Subcutaneous abdominal adipose tissue (tissue), 5 donors: ENCODE measurements at regions not wholly inside any gene's neighbourhood (a gene's known extent, or its start where the extent isn't known, plus 50 kb on each side); places are given as distances from the start of the nearest gene placed in this dataset.

Source experiments
- H3K27ac ChIP-seq: one replicate; pipeline ENCODE4 v1.7.0; 2013; ENCODE audit warnings: low read depth, mild to moderate bottlenecking, inconsistent platforms, low read length, moderate library complexity
- H3K27me3 ChIP-seq, 5 donors: one replicate each; pipeline ENCODE4 v1.7.0; 2013; ENCODE audit warnings: low read length in 5 of 5, inconsistent platforms in 1 of 5; ENCODE audit not compliant: control insufficient read depth in 5 of 5, insufficient read depth in 4 of 5
- H3K36me3 ChIP-seq, 5 donors: one replicate each; pipeline ENCODE4 v1.7.0; 2013; ENCODE audit warnings: low read length in 5 of 5; ENCODE audit not compliant: control insufficient read depth in 5 of 5, insufficient read depth in 5 of 5
- H3K4me1 ChIP-seq, 5 donors: one replicate each; pipeline ENCODE4 v1.7.0; 2013; ENCODE audit warnings: low read length in 5 of 5, mild to moderate bottlenecking in 3 of 5, moderate library complexity in 1 of 5; ENCODE audit not compliant: control insufficient read depth in 5 of 5, insufficient read depth in 5 of 5
- H3K4me3 ChIP-seq, 5 donors: one replicate each; pipeline ENCODE4 v1.7.0; 2013; ENCODE audit warnings: low read length in 5 of 5, low read depth in 1 of 5
- H3K9ac ChIP-seq, 5 donors: one replicate each; pipeline ENCODE4 v1.7.0; 2013; ENCODE audit warnings: low read length in 5 of 5, mild to moderate bottlenecking in 4 of 5, moderate library complexity in 3 of 5
- H3K9me3 ChIP-seq, 5 donors: one replicate each; pipeline ENCODE4 v1.7.0; 2013; ENCODE audit warnings: low read length in 5 of 5; ENCODE audit not compliant: control insufficient read depth in 5 of 5
- donor health status: healthy.
- donor health status: healthy.
- donor health status: healthy.
- donor health status: healthy.
- donor health status: healthy.

DNA sequence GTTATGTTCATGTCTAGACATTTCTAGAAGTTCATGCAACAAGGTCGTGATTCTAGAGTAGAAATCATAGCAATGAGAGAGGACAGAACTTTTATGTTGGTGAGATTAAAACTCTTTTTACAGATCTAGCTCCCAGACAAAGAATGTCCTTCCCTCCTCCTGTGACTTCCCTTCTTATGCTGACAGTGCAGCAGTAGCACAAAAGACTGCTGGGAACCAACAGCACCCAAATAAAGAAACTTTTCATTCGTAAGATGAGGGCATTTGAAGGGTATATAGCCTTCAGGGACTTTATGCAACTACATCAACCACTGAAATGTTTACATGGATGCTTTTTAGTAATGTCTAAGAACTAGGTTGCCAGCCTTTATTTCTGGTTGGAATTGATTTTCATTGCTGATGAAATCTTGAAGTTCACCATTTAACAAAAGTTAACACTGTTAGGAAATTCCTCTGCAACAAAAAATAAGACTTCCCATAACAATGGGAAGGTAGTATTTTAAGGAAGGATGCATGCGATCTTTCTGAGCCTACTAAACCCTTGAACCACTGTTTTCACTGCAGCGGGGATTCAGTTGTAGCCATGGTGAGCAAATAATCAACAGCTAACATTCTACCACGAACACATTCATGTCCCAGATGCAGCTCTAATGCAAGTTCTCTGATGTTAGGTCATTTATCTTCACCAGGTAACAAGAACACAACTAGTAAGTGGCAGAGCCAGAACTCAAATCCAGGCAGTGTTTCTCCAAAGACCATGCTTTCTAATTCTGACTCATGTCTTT is 672.8 kb downstream of the PTPRC start:
- no peaks in the 10 kb centered on the region for H3K9me3 ChIP-seq
- no peaks in the 10 kb centered on the region for H3K36me3 ChIP-seq
- H3K4me1 ChIP-seq: no peaks in the 10 kb centered on the region
- no peak overlapping the region for H3K4me3 ChIP-seq
- no peak overlapping the region for H3K27ac ChIP-seq
- H3K9ac ChIP-seq: no peak overlapping the region
- no peaks in the 10 kb centered on the region for H3K27me3 ChIP-seq

DNA sequence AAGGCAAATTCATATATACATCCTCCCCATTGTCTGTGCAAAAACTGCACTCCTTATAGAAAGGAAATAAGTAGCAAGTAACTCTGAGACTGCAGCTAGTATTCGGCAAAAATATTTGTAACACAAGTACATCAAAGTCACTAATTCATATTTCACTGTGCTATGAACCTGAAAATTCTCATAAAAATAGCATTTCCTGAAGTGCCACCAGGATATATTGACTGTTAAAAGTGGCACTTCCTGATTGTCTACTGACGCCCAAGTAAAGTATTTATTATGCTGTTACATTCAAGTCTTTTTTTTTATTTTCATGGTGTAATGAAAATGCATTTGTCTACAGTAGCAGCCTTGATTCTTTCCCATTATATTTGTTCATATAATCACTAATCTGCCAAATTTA is 673.8 kb downstream of the PTPRC start:
- no peaks in the 10 kb centered on the region for H3K9me3 ChIP-seq
- H3K4me3 ChIP-seq: no peak overlapping the region
- no peak overlapping the region for H3K27ac ChIP-seq
- no peak overlapping the region for H3K9ac ChIP-seq
- H3K36me3 ChIP-seq: no peaks in the 10 kb centered on the region
- H3K4me1 ChIP-seq: no peaks in the 10 kb centered on the region
- H3K27me3 ChIP-seq: no peaks in the 10 kb centered on the region

DNA sequence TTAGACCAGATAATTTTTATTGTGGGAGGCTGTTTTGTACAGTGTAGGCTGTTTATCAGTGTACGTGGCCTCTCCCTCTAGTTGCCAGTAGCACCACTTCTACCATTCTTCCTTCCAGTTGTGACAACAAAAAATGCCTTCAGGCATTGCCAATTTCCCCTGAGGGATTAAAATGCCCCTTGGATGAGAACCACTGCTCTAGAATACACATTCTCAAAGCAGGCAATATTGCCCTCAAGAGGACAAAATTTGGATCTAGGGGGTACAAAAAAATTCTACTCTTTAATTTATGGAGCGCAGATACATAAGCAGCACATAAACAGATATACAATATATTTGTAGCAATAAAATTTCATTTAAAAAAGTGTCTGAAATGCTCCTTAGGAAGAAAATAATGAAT is 674.6 kb downstream of the PTPRC start:
- H3K27me3 ChIP-seq: no peaks in the 10 kb centered on the region
- H3K36me3 ChIP-seq: no peaks in the 10 kb centered on the region
- H3K4me1 ChIP-seq: no peaks in the 10 kb centered on the region
- no peak overlapping the region for H3K4me3 ChIP-seq
- H3K9me3 ChIP-seq: no peaks in the 10 kb centered on the region
- no peak overlapping the region for H3K9ac ChIP-seq
- H3K27ac ChIP-seq: no peak overlapping the region

DNA sequence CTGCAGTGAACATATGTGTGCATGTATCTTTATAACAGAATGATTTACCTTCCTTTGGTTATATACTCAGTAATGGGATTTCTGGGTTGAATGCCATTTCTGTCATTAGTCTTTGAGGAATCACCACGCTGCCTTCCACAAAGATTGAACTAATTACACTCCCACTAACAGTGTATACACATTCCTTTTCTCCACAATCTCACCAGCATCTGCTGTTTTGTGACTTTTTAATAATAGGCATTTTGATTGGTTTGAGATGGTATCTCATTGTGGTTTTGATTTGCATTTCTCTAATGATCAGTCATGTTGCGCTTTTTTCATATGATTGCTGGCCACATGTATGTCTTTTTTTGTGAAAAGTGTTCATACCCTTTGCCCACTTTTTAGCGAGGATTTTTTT is 680.5 kb downstream of the PTPRC start:
- no peaks in the 10 kb centered on the region for H3K27me3 ChIP-seq
- H3K4me3 ChIP-seq: no peak overlapping the region
- no peak overlapping the region for H3K9ac ChIP-seq
- H3K9me3 ChIP-seq: peaks cover 0 to 2% (median 0%) of the 10 kb centered on the region in 5 donors
- no peaks in the 10 kb centered on the region for H3K4me1 ChIP-seq
- H3K36me3 ChIP-seq: no peaks in the 10 kb centered on the region
- no peak overlapping the region for H3K27ac ChIP-seq

DNA sequence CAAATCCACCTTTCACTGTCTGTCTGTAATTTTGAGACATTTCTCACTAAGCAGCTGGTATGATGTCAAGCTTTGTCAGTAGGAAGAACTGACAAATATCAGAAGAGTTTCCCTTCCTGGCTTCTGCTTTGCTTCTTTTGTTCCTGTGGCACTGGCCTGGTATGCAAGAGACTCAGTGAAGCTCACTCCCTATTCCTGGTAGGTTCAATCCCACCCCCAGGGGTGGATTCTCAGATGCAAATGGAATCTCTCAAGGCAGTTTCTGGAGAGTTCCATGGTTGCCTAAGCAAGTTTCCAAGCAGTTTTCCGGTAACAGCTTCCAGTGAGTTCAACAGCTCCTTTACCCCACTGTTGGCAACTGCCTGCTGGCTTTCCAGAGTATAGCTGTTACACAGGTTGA is 683.4 kb downstream of the PTPRC start:
- H3K9me3 ChIP-seq: peaks cover 0 to 6% (median 0%) of the 10 kb centered on the region in 5 donors
- no peaks in the 10 kb centered on the region for H3K4me1 ChIP-seq
- H3K27ac ChIP-seq: no peak overlapping the region
- H3K9ac ChIP-seq: no peak overlapping the region
- H3K36me3 ChIP-seq: no peaks in the 10 kb centered on the region
- H3K27me3 ChIP-seq: no peaks in the 10 kb centered on the region
- no peak overlapping the region for H3K4me3 ChIP-seq

DNA sequence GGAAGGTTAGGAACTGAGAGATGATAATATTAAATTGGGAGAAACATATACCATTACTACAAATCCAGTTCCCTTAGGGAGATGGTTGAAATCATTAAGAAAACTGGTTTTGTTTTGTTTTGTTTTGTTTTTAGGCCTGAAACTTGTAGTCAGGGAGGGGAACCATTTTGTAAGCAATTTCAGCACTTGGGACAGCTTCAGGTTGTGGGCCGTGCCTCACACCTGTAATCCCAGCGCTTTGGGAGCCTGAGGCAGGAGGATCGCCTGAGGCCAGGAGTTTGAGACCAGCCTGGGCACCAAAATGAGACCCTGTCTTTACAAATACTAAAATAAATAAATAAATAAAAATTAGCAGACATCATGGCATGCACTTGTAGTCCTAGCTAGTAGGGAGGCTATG is 694.3 kb upstream of the NR5A2 start:
- Histone ChIP-seq H3K27ac (no peak overlapping the region), H3K9ac (no peak overlapping the region), H3K4me3 (no peak overlapping the region), H3K4me1 (peaks cover 0 to 3% (median 0%) of the 10 kb centered on the region in 5 donors), H3K27me3 (no peaks in the 10 kb centered on the region), H3K36me3 (no peaks in the 10 kb centered on the region), H3K9me3 (no peaks in the 10 kb centered on the region)

DNA sequence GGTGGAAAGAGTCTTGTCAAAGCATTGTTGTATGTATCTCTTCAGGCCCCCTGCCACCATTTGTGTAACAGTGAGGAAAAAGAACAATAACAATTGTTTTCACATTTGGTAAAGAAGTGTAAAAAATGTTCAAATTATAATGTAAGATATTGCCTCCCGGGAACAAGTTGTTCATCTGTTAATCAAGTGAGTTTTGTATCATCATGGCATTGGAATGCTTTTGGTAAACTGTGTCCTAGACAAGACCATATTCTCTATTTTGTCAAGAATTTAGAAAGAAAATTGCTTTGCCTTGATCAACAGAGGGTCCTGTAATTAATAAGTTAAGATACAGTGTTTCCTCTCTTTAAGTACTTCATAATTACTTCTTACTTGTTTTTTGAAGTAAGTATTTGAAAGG is 692.0 kb upstream of the NR5A2 start:
- no peak overlapping the region for H3K9ac ChIP-seq
- no peaks in the 10 kb centered on the region for H3K9me3 ChIP-seq
- no peak overlapping the region for H3K27ac ChIP-seq
- H3K36me3 ChIP-seq: no peaks in the 10 kb centered on the region
- H3K4me1 ChIP-seq: peaks cover 0 to 3% (median 0%) of the 10 kb centered on the region in 5 donors
- H3K27me3 ChIP-seq: no peaks in the 10 kb centered on the region
- H3K4me3 ChIP-seq: no peak overlapping the region

DNA sequence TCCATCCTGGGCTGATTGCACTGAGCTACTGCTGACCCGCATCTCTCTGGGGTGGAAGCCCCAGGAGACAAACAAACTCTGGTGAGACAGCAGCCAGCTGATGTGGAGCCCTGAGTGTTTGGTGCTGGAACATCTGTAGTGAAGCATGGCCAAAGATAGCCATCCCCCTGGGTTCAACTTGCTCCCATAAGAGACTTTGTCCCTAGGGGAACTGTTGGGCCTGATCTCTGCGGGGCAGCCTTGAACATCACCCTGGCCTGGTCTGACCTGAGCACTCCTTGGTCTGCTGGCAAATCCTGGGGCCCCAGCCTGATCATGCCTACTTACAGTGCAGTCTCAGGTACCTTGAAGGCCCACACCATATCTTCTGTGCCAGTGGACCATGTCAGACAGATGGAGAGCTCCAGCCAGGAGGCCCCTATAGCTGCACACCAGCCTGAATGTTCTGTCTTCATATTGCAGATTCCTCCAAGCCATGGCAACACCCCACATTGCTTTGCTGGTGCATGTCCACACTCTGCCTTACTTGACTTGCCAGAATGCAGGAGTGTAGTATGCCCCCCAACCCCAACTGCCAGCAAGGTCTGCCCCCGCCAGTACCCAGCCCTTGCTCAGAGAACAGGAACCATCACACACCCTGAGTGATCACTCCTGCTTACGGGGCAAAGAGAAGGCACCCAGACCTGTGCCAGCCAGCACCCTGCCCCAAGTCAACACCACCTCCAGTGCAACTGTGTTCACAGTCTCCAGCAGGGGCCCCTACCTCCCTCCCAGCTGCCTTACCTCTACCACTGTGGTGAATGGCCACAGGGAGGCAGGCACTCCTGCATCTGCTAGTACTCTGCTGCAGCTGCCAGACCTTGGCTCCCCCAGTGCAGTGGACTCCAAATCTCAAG is 690.5 kb upstream of the NR5A2 start:
- no peak overlapping the region for H3K9ac ChIP-seq
- no peaks in the 10 kb centered on the region for H3K36me3 ChIP-seq
- H3K9me3 ChIP-seq: no peaks in the 10 kb centered on the region
- H3K27ac ChIP-seq: no peak overlapping the region
- H3K4me1 ChIP-seq: peaks cover 0 to 3% (median 0%) of the 10 kb centered on the region in 5 donors
- no peaks in the 10 kb centered on the region for H3K27me3 ChIP-seq
- H3K4me3 ChIP-seq: no peak overlapping the region

DNA sequence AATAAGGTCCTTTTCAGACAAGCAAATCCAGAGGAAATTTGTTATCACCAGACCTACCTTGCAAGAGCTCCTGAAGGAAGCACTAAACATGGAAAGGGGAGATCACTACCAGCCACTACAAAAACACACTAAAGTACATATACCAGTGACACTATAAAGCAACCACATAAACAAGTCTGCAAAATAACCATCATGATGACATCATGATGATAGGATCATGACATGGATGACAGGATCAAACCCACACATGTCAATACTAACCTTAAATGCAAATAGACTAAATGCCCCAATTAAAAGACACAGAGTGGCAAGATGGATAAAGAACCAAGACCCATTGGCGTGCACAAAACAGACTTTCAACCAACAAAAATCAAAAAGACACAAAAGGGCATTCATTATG is 688.8 kb upstream of the NR5A2 start:
- Histone ChIP-seq H3K27ac (no peak overlapping the region), H3K9me3 (peaks cover 0 to 3% (median 0%) of the 10 kb centered on the region in 5 donors), H3K9ac (no peak overlapping the region), H3K27me3 (no peaks in the 10 kb centered on the region), H3K4me3 (no peak overlapping the region), H3K4me1 (peaks cover 0 to 3% (median 0%) of the 10 kb centered on the region in 5 donors), H3K36me3 (no peaks in the 10 kb centered on the region)

DNA sequence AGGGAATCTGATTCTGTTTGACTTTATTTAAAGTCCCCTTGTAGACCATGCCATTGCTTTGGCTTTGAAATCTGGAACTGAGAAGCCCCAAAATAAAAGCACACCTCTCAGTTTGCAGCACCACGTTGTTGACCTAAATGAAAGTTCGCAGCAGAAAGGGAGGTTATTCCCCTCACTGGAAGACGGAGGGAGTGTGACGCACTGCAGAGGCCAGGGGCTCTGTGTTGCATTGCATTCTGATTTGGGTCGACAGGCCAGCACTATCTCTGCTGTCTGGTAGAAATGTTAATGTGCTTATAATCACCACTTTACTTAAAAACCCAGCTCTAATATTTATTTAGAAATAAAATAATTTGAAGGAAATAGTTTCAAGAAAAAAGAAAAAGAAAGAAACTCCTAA is 675.2 kb upstream of the NR5A2 start:
- Histone ChIP-seq H3K27me3 (no peaks in the 10 kb centered on the region), H3K27ac (no peak overlapping the region), H3K9me3 (peaks cover 0 to 5% (median 2%) of the 10 kb centered on the region in 5 donors), H3K9ac (no peak overlapping the region), H3K4me3 (no peak overlapping the region), H3K4me1 (no peaks in the 10 kb centered on the region), H3K36me3 (no peaks in the 10 kb centered on the region)
